ENCODE measurements at regions not wholly inside any gene's neighbourhood (a gene's known extent, or its start where the extent isn't known, plus 50 kb on each side); places are given as distances from the start of the nearest gene placed in this dataset.

DNA sequence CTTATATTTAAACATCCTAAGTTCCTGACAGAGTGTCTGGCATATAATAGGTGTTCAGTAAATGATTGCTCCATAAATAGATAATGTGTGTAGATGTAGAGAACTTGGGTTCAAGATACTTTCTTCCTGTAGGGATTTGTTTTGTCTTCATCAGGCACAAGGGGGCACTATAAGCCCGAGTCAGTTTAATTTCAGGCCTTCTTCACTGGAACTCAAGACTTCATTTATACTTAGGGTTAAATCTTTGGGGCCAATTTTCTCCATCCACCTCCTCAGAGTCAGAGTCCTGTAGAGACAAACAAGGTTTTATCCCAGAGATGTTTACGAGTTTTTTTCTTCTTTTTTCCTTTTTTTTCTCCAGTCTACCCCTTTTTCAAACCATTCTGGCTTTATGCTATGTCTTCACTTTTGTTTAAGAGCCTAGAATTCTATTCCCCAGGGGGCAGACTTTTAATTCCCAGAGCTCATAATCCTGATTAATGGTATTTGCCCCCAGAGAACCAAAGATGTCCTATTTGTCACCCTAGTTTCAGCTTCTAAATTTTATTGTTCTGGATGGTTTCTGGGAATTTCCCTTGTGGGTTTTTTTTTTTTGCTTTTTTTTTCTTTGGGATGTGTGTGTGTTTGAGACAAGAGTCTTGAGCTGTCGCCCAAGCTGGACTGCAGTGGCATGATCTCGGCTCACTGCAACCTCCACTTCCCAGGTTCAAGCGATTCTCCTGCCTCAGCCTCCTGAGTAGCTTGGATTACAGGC lies 88.4 kb downstream of the HFE start:
- TF ChIP-seq, protein P1, sequence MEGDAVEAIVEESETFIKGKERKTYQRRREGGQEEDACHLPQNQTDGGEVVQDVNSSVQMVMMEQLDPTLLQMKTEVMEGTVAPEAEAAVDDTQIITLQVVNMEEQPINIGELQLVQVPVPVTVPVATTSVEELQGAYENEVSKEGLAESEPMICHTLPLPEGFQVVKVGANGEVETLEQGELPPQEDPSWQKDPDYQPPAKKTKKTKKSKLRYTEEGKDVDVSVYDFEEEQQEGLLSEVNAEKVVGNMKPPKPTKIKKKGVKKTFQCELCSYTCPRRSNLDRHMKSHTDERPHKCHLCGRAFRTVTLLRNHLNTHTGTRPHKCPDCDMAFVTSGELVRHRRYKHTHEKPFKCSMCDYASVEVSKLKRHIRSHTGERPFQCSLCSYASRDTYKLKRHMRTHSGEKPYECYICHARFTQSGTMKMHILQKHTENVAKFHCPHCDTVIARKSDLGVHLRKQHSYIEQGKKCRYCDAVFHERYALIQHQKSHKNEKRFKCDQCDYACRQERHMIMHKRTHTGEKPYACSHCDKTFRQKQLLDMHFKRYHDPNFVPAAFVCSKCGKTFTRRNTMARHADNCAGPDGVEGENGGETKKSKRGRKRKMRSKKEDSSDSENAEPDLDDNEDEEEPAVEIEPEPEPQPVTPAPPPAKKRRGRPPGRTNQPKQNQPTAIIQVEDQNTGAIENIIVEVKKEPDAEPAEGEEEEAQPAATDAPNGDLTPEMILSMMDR (IDR thresholded peaks at IDR 0.05) = no peak
- TF ChIP-seq POLR2A (IDR thresholded peaks at IDR 0.05) = no peak
